Daoy (cell line): ENCODE measurements at regions not wholly inside any gene's neighbourhood (a gene's known extent, or its start where the extent isn't known, plus 50 kb on each side); places are given as distances from the start of the nearest gene placed in this dataset.
"Not testable (repeated sequence)": the region's sequence is repeated elsewhere in the genome, so short reads cannot be mapped to it uniquely, and the experiment has no call there.

Source experiments
- DNase-seq: peaks from one replicate; pipeline ENCODE4 v3.0.0-alpha.2; 2015; ENCODE audit warnings: low read depth

- no peak for DNase-seq
Measured at GRCh38 chr11:22049276-22049675, 143.6 kb upstream of the ANO5 start.

GRCh38 chr11:22065472-22065871 is 127.4 kb upstream of the ANO5 start:
- DNase-seq: no peak

GRCh38 chr11:22069844-22070243 is 123.0 kb upstream of the ANO5 start:
- DNase-seq: no peak

GRCh38 chr11:22076271-22076930 is 116.5 kb upstream of the ANO5 start:
- DNase-seq: no peak

GRCh38 chr11:22078063-22078462 is 114.8 kb upstream of the ANO5 start:
- no peak for DNase-seq

- DNase-seq: no peak
Measured at GRCh38 chr11:22079133-22079872, 113.6 kb upstream of the ANO5 start.

GRCh38 chr11:22082178-22082577 is 110.7 kb upstream of the ANO5 start:
- DNase-seq: no peak

GRCh38 chr11:22082788-22083187 is 110.1 kb upstream of the ANO5 start:
- no peak for DNase-seq

GRCh38 chr11:22084056-22084455 is 108.8 kb upstream of the ANO5 start:
- DNase-seq: no peak

- DNase-seq: no peak
Measured at GRCh38 chr11:22084564-22084963, 108.3 kb upstream of the ANO5 start.

GRCh38 chr11:22089609-22090008 is 103.3 kb upstream of the ANO5 start:
- no peak for DNase-seq

- no peak for DNase-seq
Measured at GRCh38 chr11:22106566-22106965, 86.3 kb upstream of the ANO5 start.

GRCh38 chr11:22115470-22116029 is 77.3 kb upstream of the ANO5 start:
- no peak for DNase-seq

- not testable (repeated sequence) for DNase-seq
Measured at GRCh38 chr11:22127981-22128380, 64.9 kb upstream of the ANO5 start.

- no peak for DNase-seq
Measured at GRCh38 chr11:22130462-22131053, 62.3 kb upstream of the ANO5 start.

GRCh38 chr11:22133776-22134175 is 59.1 kb upstream of the ANO5 start:
- DNase-seq: no peak

- DNase-seq: no peak
Measured at GRCh38 chr11:22138264-22138663, 54.6 kb upstream of the ANO5 start.
